ENCODE measurements at regions not wholly inside any gene's neighbourhood (a gene's known extent, or its start where the extent isn't known, plus 50 kb on each side); places are given as distances from the start of the nearest gene placed in this dataset.

GRCh38 chr14:97350415-97350814 lies 553.2 kb downstream of the VRK1 start:
- H3K4me3 Mint-ChIP-seq, result no peak overlapping the region
- H3K36me3 Mint-ChIP-seq (ENCODE audit: low read depth), result no peaks in the 10 kb centered on the region
- no peaks in the 10 kb centered on the region for H3K4me1 Mint-ChIP-seq (ENCODE audit: low read depth)
- H3K27me3 Mint-ChIP-seq (ENCODE audit: insufficient read depth), result no peaks in the 10 kb centered on the region; the same call in 1 of the 2 replicates
- DNase-seq, result no peak
- H3K27ac Mint-ChIP-seq, result no peak overlapping the region
- TF ChIP-seq CTCF (IDR thresholded peaks at IDR 0.05), result no peak
- peaks cover 43% of the 10 kb centered on the region for H3K9me3 Mint-ChIP-seq

GRCh38 chr14:97350894-97351731 lies 553.9 kb downstream of the VRK1 start:
- H3K4me3 Mint-ChIP-seq, result no peak overlapping the region
- H3K36me3 Mint-ChIP-seq (ENCODE audit: low read depth), result no peaks in the 10 kb centered on the region
- no peaks in the 10 kb centered on the region for H3K4me1 Mint-ChIP-seq (ENCODE audit: low read depth)
- TF ChIP-seq CTCF (IDR thresholded peaks at IDR 0.05), result no peak
- H3K27ac Mint-ChIP-seq, result no peak overlapping the region
- peaks cover 38% of the 10 kb centered on the region for H3K9me3 Mint-ChIP-seq
- no peaks in the 10 kb centered on the region; the same call in 1 of the 2 replicates for H3K27me3 Mint-ChIP-seq (ENCODE audit: insufficient read depth)
- DNase-seq, result no peak

- no peak for TF ChIP-seq CTCF (IDR thresholded peaks at IDR 0.05)
These were observed 555.9 kb downstream of the VRK1 start for GRCh38 chr14:97353102-97353501.

GRCh38 chr14:97354119-97354722 lies 557.0 kb downstream of the VRK1 start:
- H3K4me1 Mint-ChIP-seq (ENCODE audit: low read depth), result no peaks in the 10 kb centered on the region
- no peaks in the 10 kb centered on the region; the same call in 1 of the 2 replicates for H3K36me3 Mint-ChIP-seq (ENCODE audit: low read depth)
- no peak for TF ChIP-seq CTCF (IDR thresholded peaks at IDR 0.05)
- no peak overlapping the region for H3K4me3 Mint-ChIP-seq
- no peaks in the 10 kb centered on the region; the same call in 1 of the 2 replicates for H3K27me3 Mint-ChIP-seq (ENCODE audit: insufficient read depth)
- H3K27ac Mint-ChIP-seq, result no peak overlapping the region
- peaks cover 28% of the 10 kb centered on the region for H3K9me3 Mint-ChIP-seq
- DNase-seq, result no peak

More at GRCh38 chr14:97353102-97353501, 555.9 kb downstream of the VRK1 start:
- no peak overlapping the region for H3K27ac Mint-ChIP-seq
- H3K4me3 Mint-ChIP-seq, result no peak overlapping the region
- H3K4me1 Mint-ChIP-seq (ENCODE audit: low read depth), result no peaks in the 10 kb centered on the region
- no peaks in the 10 kb centered on the region; the same call in 1 of the 2 replicates for H3K27me3 Mint-ChIP-seq (ENCODE audit: insufficient read depth)
- no peak for DNase-seq
- no peaks in the 10 kb centered on the region; the same call in 1 of the 2 replicates for H3K36me3 Mint-ChIP-seq (ENCODE audit: low read depth)
- peaks cover 27% of the 10 kb centered on the region for H3K9me3 Mint-ChIP-seq

GRCh38 chr14:97359341-97359740 lies 562.2 kb downstream of the VRK1 start:
- peaks cover 35% of the 10 kb centered on the region for H3K9me3 Mint-ChIP-seq
- DNase-seq, result no peak
- no peaks in the 10 kb centered on the region; the same call in 1 of the 2 replicates for H3K36me3 Mint-ChIP-seq (ENCODE audit: low read depth)
- H3K4me1 Mint-ChIP-seq (ENCODE audit: low read depth), result no peaks in the 10 kb centered on the region
- TF ChIP-seq CTCF (IDR thresholded peaks at IDR 0.05), result no peak
- H3K27ac Mint-ChIP-seq, result no peak overlapping the region
- no peak overlapping the region for H3K4me3 Mint-ChIP-seq
- no peaks in the 10 kb centered on the region; the same call in 1 of the 2 replicates for H3K27me3 Mint-ChIP-seq (ENCODE audit: insufficient read depth)
